ENCODE measurements at regions not wholly inside any gene's neighbourhood (a gene's known extent, or its start where the extent isn't known, plus 50 kb on each side); places are given as distances from the start of the nearest gene placed in this dataset.

DNA sequence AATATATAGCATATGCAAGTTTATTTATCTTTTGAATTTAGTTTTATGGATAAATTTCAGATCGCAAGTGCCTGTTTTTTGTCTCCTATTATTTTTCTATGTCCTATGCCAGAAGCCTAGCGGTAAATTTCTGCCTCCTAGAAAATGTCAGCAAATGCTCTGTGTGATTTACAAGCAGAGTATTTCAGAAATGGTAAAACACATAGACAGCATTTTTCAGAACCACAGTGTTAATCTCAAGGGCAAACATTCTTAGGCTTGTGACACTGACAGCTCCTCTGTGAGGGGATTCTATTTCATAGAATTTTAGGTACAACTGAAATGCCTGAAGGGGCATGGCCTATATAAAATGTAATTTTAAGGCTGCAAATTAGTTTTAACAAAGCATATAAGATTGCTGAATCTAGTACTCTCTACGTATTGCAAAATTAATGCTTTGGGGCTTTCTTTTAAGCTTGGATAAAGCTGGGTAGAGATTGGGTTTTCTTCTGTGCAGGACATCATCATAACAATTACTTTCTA lies 89.9 kb upstream of the PTCHD4 start:
- no peak overlapping the region for H3K4me3 ChIP-seq (ENCODE audit: low read depth, low read length)
- no peak for DNase-seq
- H3K27me3 ChIP-seq (ENCODE audit: insufficient read depth, low read depth, severe bottlenecking): no peaks in the 10 kb centered on the region
- H3K27ac ChIP-seq: no peak overlapping the region
- TF ChIP-seq, protein P1, sequence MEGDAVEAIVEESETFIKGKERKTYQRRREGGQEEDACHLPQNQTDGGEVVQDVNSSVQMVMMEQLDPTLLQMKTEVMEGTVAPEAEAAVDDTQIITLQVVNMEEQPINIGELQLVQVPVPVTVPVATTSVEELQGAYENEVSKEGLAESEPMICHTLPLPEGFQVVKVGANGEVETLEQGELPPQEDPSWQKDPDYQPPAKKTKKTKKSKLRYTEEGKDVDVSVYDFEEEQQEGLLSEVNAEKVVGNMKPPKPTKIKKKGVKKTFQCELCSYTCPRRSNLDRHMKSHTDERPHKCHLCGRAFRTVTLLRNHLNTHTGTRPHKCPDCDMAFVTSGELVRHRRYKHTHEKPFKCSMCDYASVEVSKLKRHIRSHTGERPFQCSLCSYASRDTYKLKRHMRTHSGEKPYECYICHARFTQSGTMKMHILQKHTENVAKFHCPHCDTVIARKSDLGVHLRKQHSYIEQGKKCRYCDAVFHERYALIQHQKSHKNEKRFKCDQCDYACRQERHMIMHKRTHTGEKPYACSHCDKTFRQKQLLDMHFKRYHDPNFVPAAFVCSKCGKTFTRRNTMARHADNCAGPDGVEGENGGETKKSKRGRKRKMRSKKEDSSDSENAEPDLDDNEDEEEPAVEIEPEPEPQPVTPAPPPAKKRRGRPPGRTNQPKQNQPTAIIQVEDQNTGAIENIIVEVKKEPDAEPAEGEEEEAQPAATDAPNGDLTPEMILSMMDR (IDR thresholded peaks at IDR 0.05; ENCODE audit: low read depth, low read length): no peak
- no peaks in the 10 kb centered on the region for H3K36me3 ChIP-seq
- no peaks in the 10 kb centered on the region for H3K9me3 ChIP-seq (ENCODE audit: severe bottlenecking)

DNA sequence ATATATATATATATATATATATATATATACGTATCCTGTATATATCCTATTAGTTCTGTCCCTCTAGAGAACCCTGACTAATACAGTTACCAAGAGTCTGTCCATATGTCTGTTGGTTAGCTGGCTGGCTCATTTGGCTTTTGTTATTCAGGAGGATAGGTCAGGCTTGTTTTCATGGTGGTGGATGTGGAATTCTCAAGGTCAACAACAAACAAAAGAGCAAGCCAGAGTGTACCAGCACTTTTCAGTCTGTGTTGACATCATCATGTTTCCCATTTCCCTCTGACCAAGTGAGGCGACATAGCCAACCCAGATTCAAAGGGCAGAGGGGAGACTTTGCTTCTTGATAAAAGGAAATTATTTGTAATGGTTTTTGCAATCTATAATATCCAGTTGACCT lies 88.5 kb upstream of the PTCHD4 start:
- TF ChIP-seq, protein P1 (IDR thresholded peaks at IDR 0.05; ENCODE audit: low read depth, low read length): no peak
- Histone ChIP-seq H3K4me3 (ENCODE audit: low read depth, low read length) (no peak overlapping the region), H3K27ac (no peak overlapping the region), H3K27me3 (ENCODE audit: insufficient read depth, low read depth, severe bottlenecking) (no peaks in the 10 kb centered on the region), H3K36me3 (no peaks in the 10 kb centered on the region), H3K9me3 (ENCODE audit: severe bottlenecking) (no peaks in the 10 kb centered on the region)
- no peak for DNase-seq

DNA sequence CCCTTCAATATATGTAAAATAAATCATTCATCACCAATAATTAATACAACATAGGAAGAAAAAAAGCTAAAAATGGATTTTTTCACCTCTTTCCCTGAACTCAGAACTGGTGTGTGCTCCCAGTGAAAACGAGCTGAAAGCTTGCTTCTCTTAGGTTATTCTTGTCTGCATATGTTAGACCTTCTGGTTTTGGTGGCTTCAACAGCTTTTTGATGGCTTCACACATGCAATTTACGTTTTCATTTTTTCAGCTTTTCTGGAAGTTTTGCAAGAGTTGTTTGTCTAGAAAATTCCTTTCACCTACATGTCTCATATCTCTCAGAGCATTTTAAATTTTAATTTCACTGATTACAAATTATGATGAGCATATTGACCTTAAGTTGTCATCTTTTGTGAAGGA lies 86.9 kb upstream of the PTCHD4 start:
- H3K9me3 ChIP-seq (ENCODE audit: severe bottlenecking): no peaks in the 10 kb centered on the region
- TF ChIP-seq, protein P1 (IDR thresholded peaks at IDR 0.05; ENCODE audit: low read depth, low read length): no peak
- no peak for DNase-seq
- no peaks in the 10 kb centered on the region for H3K27me3 ChIP-seq (ENCODE audit: insufficient read depth, low read depth, severe bottlenecking)
- H3K36me3 ChIP-seq: no peaks in the 10 kb centered on the region
- no peak overlapping the region for H3K27ac ChIP-seq
- H3K4me3 ChIP-seq (ENCODE audit: low read depth, low read length): no peak overlapping the region

DNA sequence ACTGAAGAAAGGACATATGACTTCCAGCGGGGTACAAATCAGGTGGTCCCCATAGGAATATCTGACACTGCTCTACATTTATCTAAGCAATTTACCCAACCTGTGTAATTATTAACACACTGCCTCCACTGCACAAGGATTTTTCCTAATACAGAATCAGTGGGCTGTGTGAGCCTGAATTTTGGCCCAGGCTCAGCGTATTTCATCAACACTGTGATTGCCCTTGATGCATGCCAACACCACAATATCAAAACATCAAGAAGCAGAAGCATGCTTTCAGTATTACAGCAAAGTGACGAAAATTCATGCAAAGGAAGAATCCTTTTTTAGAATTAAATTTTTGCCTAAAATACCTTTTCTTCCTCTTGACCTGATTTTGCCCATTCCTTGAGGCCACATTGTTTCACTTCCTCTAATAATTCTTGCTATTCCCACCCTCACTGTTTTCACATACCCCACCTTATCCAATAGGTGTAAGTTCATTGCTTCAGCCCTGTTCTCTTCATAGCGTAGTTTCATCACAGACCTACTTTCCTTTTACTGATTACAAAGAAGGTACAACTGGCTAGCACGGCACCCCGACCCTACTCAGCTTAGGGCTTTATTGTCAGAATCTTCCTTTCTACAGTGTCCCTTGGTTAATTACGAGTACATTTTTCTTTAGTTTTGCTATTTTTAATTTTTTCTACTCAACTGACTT lies 83.7 kb upstream of the PTCHD4 start:
- no peak overlapping the region for H3K4me3 ChIP-seq (ENCODE audit: low read depth, low read length)
- TF ChIP-seq, protein P1 (IDR thresholded peaks at IDR 0.05; ENCODE audit: low read depth, low read length): no peak
- no peaks in the 10 kb centered on the region for H3K36me3 ChIP-seq
- no peaks in the 10 kb centered on the region for H3K9me3 ChIP-seq (ENCODE audit: severe bottlenecking)
- H3K27me3 ChIP-seq (ENCODE audit: insufficient read depth, low read depth, severe bottlenecking): no peaks in the 10 kb centered on the region
- H3K27ac ChIP-seq: no peak overlapping the region
- DNase-seq: no peak

DNA sequence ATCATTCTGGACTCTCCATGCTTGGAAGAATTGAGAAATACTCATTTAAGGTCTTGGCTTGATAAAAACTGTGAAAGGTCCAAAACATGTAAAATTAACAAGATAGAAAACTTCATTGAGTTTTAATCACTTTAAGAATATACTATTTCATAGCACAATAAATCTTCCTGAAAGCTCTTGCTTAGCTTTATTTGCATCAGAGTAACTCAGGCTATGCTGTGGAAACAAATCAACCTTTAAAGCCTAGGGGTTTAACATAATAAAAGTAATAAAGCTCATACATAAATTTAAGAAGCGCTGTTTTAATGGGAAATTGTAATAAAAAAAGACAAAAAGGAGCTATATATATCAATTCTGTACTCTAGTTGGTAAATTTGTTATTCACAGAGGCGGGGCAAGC lies 77.2 kb upstream of the PTCHD4 start:
- H3K9me3 ChIP-seq (ENCODE audit: severe bottlenecking): no peaks in the 10 kb centered on the region
- no peaks in the 10 kb centered on the region for H3K36me3 ChIP-seq
- no peak for DNase-seq
- H3K4me3 ChIP-seq (ENCODE audit: low read depth, low read length): no peak overlapping the region
- TF ChIP-seq, protein P1 (IDR thresholded peaks at IDR 0.05; ENCODE audit: low read depth, low read length): no peak
- no peaks in the 10 kb centered on the region for H3K27me3 ChIP-seq (ENCODE audit: insufficient read depth, low read depth, severe bottlenecking)
- H3K27ac ChIP-seq: no peak overlapping the region

DNA sequence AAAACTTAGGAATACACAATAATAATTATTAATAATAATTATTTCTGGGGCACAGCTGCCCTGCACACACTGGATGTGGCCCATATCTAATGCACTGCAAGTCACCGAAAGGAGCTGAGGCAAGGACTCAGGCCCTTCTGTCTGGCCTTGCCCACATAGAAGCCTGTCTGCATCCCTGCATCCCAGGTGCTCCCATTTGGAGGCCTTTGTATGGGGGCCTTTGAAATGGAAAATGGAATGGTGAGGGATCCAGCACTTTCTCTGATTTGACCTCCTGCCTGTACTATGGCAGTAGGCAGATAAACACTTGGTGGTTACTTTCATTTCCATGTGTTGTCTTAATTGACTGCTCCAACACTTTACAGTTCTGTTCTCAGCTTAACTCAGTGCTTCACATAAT lies 75.7 kb upstream of the PTCHD4 start:
- Histone ChIP-seq H3K9me3 (ENCODE audit: severe bottlenecking) (no peaks in the 10 kb centered on the region), H3K36me3 (no peaks in the 10 kb centered on the region), H3K27me3 (ENCODE audit: insufficient read depth, low read depth, severe bottlenecking) (no peaks in the 10 kb centered on the region), H3K4me3 (ENCODE audit: low read depth, low read length) (no peak overlapping the region), H3K27ac (no peak overlapping the region)
- DNase-seq: no peak
- TF ChIP-seq, protein P1 (IDR thresholded peaks at IDR 0.05; ENCODE audit: low read depth, low read length): no peak

Measured in WERI-Rb-1 (cell line).